ENCODE measurements at regions not wholly inside any gene's neighbourhood (a gene's known extent, or its start where the extent isn't known, plus 50 kb on each side); places are given as distances from the start of the nearest gene placed in this dataset.

DNA sequence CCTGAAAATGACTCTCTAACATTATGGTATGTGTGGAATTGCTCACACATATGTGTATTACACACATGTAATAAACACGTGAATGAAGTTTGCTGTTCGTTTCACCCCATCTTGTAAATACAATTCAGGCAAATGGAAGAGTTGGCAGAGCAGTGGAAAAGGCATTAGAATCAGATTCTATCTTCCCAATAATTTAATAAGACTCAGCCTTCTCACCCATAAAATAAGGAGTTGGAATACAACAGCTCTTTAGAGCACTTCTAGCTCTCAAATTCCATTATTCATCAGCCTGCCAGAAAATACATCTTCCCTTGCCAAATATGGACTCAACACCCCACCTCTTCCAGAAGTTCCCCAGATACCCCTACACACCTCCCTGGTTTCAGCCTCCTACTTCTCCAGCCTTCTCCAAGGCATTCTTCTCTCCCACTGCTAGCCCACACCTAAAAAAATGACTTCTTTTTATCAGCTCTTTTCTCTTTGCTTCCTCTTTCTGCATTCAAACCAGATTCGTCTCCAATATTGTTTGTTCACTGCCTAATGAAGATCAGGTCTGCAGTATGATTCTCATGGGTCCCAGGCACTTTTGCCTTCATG, 66.2 kb upstream of the DYRK2 start:
- ChIA-PET CTCF (no interaction called here), POLR2A (no interaction called here)
- no peak for DNase-seq (ENCODE audit: extremely low spot score)
- TF ChIP-seq, protein P1, sequence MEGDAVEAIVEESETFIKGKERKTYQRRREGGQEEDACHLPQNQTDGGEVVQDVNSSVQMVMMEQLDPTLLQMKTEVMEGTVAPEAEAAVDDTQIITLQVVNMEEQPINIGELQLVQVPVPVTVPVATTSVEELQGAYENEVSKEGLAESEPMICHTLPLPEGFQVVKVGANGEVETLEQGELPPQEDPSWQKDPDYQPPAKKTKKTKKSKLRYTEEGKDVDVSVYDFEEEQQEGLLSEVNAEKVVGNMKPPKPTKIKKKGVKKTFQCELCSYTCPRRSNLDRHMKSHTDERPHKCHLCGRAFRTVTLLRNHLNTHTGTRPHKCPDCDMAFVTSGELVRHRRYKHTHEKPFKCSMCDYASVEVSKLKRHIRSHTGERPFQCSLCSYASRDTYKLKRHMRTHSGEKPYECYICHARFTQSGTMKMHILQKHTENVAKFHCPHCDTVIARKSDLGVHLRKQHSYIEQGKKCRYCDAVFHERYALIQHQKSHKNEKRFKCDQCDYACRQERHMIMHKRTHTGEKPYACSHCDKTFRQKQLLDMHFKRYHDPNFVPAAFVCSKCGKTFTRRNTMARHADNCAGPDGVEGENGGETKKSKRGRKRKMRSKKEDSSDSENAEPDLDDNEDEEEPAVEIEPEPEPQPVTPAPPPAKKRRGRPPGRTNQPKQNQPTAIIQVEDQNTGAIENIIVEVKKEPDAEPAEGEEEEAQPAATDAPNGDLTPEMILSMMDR (IDR thresholded peaks at IDR 0.05; ENCODE audit: control extremely low read depth, extremely low read depth, low read depth, missing control alignments), result no peak

DNA sequence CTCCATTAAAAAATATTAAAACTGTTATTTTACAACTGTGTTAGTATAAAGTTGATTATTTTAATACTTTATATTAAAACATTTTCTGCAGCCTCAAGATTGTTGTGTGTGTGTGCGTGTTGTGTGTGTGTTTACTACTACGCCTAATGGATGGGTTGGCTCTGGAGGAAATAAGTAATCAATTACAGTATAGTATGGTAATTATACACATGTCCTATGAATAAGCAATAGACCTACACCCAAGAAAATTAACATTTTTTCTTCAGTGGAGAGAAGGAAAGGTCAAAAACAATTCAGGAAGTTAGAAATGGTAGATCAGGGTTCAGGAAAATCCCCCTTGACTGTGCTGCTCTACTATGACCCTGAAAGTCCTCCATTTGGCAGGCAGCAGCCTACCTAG, 65.7 kb upstream of the DYRK2 start:
- POLR2A ChIA-PET, result no interaction called here

DNA sequence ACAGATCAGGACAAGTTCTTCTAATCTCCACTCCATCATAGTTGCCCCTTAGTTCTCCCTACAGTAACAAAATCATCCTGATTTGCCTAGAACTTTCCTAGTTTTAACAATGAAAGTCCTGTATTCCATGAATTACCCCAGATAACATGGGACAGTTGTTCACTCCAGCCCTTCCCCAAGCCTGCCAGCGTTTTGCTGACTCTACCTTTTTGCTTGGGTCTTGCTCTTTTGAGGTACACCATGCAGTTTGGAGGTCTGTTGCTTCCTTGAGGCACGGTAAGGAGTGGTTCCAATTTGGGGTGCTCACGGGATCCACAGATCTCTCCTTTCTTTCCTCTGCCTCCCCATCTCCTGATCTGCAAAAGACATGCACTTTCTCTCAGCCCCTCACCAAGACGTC, 61.6 kb upstream of the DYRK2 start:
- DNase-seq (ENCODE audit: extremely low spot score), result no peak
- ChIA-PET CTCF (no interaction called here), POLR2A (no interaction called here)
- TF ChIP-seq, protein P1 (IDR thresholded peaks at IDR 0.05; ENCODE audit: control extremely low read depth, extremely low read depth, low read depth, missing control alignments), result no peak

More for the DNA sequence above, 65.7 kb upstream of the DYRK2 start:
- DNase-seq (ENCODE audit: extremely low spot score), result no peak
- TF ChIP-seq, protein P1 (IDR thresholded peaks at IDR 0.05; ENCODE audit: control extremely low read depth, extremely low read depth, low read depth, missing control alignments), result no peak
- CTCF ChIA-PET, result no interaction called here

DNA sequence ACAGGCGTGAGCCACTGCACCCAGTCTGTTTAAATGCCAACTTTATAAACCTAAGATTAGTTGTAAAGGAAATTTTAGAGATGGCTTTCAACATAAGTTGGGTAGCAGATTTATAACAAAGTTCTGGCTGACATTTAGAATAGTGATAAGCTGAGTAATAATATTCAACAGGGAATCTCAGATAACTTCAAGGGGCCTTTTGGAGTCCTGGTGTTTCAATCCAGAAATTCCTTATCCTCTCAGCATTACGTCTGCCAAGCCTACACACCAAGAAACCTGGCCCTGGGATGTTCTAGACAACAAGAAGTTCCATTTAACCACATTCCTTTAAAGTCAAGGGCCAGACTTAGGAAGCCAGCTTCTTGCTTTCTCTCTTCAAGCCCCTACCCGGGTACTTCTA, 59.5 kb upstream of the DYRK2 start:
- ChIA-PET CTCF (interaction anchor here (1.0 to 2.1 kb wide), 2 partner anchors 14 to 15 kb away, joined by 4 read pairs; no protein-coding TSS in a partner anchor), POLR2A (no interaction called here)
- TF ChIP-seq, protein P1 (IDR thresholded peaks at IDR 0.05; ENCODE audit: control extremely low read depth, extremely low read depth, low read depth, missing control alignments), result no peak
- no peak for DNase-seq (ENCODE audit: extremely low spot score)

DNA sequence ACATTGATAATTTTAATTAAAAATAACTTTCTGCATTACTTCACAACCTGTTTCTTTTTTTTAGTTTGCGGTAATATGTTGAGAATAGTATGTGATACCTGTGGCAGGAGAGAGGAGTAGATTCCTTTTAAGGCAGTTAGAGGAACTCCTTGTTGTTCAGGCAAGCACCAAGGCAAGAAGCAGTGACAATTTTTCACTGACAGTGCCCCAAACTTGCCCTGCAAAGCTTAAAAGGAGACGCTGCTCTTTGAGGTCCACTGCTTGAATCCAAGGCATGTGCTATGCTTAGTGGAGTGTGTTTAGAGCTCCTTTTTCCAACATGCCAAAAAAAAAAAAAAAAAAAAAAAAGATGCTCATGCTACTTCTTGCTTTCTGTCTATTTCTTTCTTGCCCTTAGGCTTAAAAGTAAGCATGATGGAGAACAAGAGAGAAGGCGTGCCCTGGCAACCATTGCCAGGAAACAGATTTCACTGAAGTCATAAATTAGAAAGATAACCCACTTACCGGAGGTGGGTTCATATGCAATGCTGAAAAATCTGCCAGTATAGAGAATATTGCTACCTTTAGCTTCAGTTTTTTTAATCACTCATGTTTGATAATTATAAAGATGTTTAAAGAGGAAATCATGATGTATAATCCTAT, 58.3 kb upstream of the DYRK2 start:
- no peak for DNase-seq (ENCODE audit: extremely low spot score)
- TF ChIP-seq, protein P1 (IDR thresholded peaks at IDR 0.05; ENCODE audit: control extremely low read depth, extremely low read depth, low read depth, missing control alignments), result no peak
- POLR2A ChIA-PET, result no interaction called here
- CTCF ChIA-PET, result interaction anchor here (0.6 to 1.6 kb wide), 4 partner anchors 9 to 44 kb away, joined by 3 to 6 read pairs (median 4); no protein-coding TSS in a partner anchor

DNA sequence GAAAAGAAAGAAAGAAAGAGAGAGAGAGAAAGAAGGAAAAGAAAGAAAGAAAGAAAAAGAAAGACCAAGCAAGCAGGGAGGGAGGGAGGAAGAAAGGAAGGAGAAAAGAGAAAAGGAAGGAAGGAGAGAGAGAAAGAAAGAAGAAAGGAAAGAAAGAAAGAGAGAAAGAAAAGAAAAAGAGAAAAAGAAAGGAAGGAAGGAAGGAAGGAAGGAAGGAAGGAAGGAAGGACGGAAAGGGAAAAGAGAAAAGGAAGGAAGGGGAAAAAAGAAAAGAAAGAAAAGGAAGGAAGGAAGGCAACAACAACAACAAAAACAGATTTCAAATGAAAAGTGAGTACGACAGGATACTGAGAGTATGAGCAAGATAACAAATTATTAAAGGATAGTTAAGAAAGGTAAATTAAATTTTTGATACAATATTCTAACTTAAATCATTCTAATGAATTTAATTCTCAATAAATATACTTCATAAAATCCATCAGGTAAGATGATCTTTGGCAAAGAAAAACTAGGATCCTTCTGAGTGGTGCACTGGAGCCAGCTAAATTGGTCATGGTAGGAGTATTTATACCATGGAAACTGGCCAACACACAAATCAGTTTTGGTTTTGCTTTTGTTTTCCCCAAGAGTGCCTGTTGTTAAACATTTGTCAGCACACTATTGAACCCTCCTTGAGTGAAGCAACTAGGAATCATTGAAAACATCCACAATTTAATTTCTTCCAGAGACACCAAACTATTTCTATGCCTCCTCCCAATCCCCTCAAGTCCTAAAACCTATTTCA, 56.1 kb upstream of the DYRK2 start:
- TF ChIP-seq, protein P1 (IDR thresholded peaks at IDR 0.05; ENCODE audit: control extremely low read depth, extremely low read depth, low read depth, missing control alignments), result no peak
- peak; percentile 12 for DNase-seq (ENCODE audit: extremely low spot score)
- POLR2A ChIA-PET, result no interaction called here
- CTCF ChIA-PET, result interaction anchor here (0.6 to 1.5 kb wide), 2 partner anchors 11 kb away, joined by 3 to 6 read pairs; no protein-coding TSS in a partner anchor

Data from GM10248 (cell line).